ENCODE measurements at regions not wholly inside any gene's neighbourhood (a gene's known extent, or its start where the extent isn't known, plus 50 kb on each side); places are given as distances from the start of the nearest gene placed in this dataset.

- no peak for TF ChIP-seq CTCF (IDR thresholded peaks at IDR 0.05)
- no peak for TF ChIP-seq POLR2A (IDR thresholded peaks at IDR 0.05)
Observed at GRCh38 chr7:26071622-26072456, 80.2 kb upstream of the NFE2L3 start.
